NCI-H2107 (cell line): ENCODE measurements at regions not wholly inside any gene's neighbourhood (a gene's known extent, or its start where the extent isn't known, plus 50 kb on each side); places are given as distances from the start of the nearest gene placed in this dataset.
"Not testable (repeated sequence)": the region's sequence is repeated elsewhere in the genome, so short reads cannot be mapped to it uniquely, and the experiment has no call there.

Experiments used
- DNase-seq: peaks from one replicate; lab custom pipeline; 2025; lab: John Stamatoyannopoulos, UW

- no peak for DNase-seq
These were observed 187.5 kb upstream of the KL start for GRCh38 chr13:32828711-32829110.

DNA sequence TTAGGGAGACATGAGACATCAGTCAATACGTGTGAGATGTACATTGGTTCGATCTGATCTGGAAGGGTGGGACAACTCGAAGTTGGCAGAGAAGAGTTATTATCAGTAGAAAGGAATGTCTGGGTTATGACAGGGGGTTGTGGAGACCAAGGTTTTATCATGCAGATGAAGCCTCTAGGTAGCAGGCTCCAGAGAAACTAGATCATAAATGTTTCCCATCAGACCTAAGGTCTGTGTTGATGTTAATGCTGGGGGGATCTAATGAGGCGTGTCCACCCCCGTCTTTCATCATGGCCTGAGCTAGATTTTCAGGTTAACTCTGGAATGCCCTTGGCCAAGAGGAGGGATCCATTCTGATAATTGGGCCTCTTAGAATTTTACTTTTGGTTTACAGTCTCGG is 187.0 kb upstream of the KL start:
- no peak for DNase-seq

GRCh38 chr13:32829676-32830335 is 186.4 kb upstream of the KL start:
- no peak for DNase-seq

DNA sequence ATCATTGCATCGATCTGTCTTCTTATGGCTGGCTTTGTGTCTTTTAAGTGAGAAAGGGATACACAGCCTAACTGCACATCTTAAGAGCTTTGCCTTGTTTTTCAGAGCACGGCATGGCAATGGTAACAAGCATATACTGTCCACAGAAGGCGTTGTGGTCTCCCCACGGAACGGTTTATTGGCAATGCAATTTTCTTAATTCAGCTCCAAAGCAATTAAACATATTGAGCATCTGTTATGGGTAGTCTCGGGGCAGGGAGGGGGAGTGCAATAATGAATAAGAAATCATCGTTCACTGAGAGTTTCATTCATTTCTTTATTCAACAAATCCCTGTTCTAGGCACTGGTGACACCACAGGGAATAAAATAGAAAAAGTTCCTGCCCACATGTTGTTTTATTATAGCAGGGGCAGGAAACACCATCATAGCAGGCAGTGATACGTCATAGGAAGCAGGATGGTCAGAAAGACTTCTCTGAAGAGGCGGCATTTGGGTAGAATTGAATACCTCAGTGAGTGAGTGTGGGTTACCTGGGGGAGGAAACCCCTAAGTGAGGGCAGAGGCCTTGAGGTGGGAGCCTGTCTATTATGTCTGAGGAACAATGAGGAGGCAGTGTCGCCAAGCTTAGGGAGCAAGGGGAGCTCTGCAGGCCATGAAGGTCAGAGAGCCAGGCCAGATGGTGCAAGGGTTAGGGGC is 185.7 kb upstream of the KL start:
- DNase-seq, result no peak

GRCh38 chr13:32837307-32837972 is 178.8 kb upstream of the KL start:
- no peak for DNase-seq

- no peak for DNase-seq
These were observed 178.0 kb upstream of the KL start for GRCh38 chr13:32837973-32838927.

DNA sequence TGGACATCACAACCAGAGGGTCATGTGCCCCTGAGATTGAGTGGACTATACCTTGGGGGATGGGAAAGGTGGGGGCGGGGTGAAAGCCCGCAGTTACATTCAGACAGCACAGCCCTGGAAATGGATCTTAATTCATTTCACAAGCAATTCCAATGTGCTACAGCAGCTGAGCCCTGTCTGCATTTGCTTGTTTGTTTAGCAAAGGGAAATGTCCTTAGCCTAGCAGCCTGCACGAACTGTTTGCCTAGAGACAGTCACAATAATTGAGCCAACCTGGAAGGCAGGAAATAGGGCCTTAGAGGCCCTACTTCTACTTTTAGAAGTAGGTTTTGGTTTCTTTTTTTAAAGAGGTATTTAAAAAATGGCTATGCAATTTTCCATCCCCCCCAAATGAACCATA is 177.3 kb upstream of the KL start:
- peak; percentile 15 for DNase-seq

DNA sequence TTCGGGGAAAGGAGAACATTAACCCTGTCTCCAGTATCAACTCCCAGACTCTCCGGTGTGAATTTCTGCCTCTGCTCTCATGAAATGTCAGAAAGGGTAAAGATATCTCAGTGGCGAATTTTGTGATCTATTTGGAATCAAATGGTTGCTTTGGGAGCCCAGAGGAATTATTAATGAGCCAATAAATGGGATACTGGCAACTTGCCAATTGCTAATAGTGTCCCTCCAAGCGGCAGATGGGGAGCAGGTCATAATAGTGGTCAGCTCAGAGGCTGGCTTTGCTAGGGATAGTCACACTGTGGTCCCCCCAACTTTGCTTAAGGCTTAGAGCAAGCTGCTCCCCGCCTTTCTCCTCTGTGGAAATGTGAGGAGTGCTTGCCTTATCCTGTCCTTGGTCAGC is 176.1 kb upstream of the KL start:
- DNase-seq, result no peak

DNA sequence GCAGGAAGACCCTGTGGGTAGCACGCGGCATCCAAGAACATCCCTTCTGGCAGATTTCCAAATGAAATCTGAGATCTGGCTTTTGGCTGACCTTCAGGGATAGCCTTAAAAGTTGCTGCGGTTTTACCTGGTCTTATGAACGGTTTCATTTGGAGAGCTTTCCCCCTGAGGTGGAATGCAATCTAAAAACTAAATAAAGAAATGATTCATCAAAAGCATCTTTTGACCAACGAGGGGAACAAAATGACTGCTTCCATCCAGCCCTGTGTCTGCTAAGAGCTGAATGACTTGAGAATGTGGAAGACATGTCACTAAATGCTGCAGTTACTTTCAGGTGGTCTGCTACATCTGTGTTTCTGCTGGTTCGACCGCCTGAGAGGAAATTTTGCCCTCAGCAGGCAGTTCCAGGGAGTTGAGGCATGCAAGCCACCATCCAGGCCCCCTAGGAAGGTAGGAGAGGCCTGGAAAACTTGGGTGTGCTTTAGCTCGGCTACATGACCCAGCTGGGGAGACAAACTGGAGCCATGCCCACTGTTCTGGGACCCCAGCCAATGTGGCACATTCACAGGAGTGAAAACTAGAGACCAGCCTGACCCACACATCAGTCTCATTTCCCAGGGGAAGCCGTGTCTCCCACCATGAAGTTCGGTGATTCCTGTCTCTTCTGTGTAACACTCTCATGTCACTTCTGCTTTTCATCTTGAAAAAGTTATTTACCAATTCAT is 175.1 kb upstream of the KL start:
- DNase-seq, result no peak

GRCh38 chr13:32845952-32846950 is 170.0 kb upstream of the KL start:
- no peak for DNase-seq

DNA sequence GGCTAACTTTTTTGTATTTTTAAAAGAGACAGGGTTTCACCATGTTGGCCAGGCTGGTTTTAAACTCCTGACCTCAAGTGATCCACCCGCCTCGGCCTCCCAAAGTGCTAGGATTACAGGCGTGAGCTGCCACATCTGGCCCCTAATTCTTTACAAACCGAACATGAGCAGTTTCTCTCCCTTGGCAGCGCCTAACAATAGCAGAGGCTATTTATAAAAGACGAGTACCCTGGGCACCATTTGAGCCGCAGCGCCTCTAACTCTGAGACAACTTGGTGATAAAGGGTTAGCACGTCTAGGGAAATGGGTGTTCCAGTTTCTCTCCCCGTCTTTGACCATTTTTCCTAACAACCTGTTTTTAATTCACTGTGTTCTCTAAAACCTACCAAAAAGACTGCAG is 168.2 kb upstream of the KL start:
- not testable (repeated sequence) for DNase-seq

- no peak for DNase-seq
These were observed 166.9 kb upstream of the KL start for GRCh38 chr13:32849369-32849768.

DNA sequence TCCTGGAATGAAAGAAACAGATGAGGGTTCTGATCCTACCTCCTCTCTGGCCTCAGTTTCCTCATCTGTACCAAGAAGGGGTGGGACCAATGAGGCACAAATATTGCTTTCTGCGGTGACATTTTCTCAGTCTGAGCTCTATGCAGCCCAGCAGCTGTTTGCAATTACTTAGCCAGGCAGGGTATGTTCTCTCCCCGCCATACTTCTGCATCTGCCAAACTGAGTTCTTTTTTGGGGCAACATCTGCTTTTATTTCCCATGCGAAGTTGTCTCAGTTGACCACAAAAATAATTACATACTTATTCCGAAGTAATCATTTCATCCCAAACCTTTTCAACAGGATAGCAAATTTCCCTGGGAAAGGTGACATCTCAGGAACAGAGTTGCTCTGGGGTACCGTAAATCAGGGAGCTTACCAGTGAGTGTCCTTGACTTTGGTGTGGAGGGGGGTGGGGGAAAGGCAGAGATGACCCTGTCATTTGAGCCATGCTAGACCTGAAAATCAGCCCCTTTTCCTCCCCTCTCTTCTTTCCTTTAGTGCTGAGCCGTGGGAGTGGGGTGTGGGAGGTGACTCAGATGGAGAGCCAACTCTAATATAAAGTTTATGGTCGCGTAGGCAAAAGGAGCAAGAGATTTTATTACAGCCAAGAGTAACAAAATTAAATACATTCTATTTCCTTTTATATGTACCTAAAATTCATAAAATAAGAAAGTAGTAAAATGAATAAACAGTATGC is 165.7 kb upstream of the KL start:
- no peak for DNase-seq

DNA sequence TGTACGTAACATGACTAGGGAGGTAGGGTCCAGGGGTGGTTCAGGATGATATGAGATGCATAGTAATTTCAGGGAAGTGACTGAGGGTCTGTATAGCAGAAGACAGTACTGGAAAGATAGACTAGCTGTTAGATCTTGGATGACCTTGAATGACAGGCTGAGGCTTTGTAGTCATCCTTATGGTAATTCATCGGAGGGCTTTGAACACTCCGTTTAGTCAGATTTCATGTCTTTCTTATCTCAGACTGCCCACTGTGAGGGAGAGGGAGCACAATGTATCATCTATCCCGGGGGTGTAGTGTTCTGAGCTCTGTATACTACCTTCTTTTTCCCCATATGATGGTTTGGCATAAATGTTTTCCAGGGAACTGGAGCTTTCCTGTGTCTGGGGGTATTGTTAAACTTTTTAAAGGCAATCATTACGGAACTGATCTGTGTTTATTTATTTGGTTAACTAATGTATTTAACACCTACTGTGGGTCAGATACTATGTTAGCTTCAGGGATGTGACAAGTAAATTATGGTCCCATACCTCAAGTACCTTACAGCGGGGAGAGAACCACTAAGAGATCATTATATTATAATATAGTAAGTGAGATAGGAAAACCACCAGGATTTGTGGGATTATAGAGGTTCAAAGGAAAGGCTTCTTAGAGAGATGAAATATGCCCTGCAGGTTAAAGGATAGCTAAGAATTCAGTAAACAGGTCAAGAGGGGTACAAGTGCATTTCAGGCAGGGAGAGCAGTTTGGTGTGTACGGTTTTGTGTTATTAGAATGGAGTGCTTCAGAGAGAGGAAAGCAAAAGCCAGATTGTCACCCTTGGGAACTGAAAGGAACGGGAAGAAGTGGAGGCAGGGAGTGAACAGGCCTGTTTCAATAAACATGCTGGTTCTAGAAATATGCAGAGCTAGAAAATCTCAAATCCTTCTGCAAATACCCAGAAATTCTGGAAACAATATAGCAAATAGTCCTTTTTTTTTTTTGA is 164.8 kb upstream of the KL start:
- no peak for DNase-seq

DNA sequence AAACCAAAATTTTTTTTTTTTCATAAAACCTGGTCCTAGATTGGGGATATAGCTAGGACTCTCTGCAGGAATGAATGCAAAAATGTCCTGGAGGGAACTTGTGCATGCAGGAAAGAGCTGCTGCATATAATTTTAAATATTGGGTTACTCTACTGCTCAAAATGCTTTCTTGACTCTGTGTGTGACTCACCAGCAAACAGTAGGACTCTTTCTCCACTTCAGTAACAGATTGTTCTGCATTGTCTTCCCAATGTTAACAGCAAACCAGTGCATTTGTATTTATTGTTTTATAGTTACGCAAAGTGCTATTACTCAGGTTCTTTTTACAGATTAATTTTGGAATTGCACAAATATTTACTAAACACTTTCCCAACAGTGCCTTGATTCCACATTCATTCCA is 163.7 kb upstream of the KL start:
- DNase-seq, result no peak

GRCh38 chr13:32857077-32857476 is 159.1 kb upstream of the KL start:
- DNase-seq, result no peak

DNA sequence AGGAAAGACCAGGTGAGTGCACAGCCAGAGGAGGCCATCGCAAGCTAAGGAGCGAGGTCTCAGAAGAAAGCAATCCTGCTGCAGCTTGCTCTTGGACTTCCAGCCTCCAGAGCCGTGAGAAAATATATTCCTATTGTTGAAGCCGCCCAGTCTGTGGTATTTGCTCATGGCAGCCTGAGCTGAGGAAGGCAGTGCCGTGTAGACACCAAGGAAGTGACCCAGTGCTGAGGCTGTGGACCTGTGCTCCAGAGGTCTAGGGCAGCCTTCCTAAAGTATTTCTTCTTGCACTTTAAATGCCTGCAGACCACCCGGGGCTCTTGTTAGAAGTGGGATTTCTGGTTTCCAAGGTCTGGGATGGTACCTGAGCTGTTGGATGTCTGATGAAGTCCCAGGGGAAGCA is 158.5 kb upstream of the KL start:
- no peak for DNase-seq

DNA sequence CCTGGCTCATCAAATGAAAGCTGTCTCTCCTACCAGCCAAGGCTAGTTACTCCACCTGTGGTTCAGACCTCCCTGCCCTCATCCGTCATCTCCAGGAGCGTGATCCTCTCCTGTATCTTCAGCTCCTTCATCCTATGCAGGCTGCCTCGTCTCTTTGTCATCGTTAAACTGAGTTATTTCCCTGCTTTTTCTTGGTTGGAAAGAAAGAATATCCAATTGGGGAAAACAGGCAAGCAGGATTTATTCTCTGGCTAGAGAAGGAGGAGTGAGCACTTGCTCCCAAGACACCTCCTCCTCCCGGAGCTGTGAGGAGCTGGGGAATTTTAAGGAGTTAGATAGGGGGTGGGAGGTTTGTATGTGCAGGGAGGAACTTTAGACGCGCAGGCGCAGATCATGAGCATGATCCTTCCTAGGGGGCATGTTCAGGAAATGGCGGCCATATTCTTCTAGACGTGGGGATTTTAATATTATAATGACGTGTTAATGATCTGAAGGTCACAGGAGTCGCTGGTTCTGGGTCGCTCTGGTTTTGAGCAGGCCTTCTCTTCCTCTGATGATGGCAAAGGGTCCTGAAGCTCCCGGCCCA is 156.4 kb upstream of the KL start:
- DNase-seq, result no peak
